OCI-LY3 (cell line): ENCODE measurements at regions not wholly inside any gene's neighbourhood (a gene's known extent, or its start where the extent isn't known, plus 50 kb on each side); places are given as distances from the start of the nearest gene placed in this dataset.

Experiments
- EZH2phosphoT487 ChIP-seq: fragments of 200-600 bp; shearing (Covaris generic); IDR thresholded peaks from 2 replicates; pipeline ENCODE4 v1.6.1; 2018; ENCODE audit warnings: antibody characterized with exemption, mixed run types, low read depth
- TF ChIP-seq, protein P1 (sequence below): fragments of 200-600, 300-600 bp; sonication (generic); IDR thresholded peaks from 2 replicates; pipeline ENCODE4 v1.5.1; 2014; ENCODE audit warnings: antibody characterized with exemption, low read length, low read depth

DNA sequence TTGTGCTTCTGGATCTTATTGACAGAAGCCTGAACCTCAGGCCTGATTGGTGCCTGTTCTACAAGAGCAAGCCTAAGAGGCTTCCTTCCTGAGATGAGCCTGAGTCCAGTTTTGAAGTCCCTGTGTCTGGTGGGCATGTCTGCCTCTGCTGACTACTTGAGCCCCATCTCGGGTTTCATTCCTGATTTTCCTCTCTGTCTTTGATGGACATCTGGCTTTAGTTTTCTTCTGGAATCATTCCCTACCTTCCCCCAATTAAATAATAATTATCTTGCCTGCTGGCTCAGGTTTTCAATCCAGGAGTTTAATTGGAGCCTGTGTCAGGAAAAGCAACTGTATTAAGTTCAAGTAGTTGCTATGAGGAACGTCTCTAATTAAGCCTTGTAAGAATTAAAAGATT lies 135.5 kb upstream of the MC4R start:
- TF ChIP-seq, protein P1, sequence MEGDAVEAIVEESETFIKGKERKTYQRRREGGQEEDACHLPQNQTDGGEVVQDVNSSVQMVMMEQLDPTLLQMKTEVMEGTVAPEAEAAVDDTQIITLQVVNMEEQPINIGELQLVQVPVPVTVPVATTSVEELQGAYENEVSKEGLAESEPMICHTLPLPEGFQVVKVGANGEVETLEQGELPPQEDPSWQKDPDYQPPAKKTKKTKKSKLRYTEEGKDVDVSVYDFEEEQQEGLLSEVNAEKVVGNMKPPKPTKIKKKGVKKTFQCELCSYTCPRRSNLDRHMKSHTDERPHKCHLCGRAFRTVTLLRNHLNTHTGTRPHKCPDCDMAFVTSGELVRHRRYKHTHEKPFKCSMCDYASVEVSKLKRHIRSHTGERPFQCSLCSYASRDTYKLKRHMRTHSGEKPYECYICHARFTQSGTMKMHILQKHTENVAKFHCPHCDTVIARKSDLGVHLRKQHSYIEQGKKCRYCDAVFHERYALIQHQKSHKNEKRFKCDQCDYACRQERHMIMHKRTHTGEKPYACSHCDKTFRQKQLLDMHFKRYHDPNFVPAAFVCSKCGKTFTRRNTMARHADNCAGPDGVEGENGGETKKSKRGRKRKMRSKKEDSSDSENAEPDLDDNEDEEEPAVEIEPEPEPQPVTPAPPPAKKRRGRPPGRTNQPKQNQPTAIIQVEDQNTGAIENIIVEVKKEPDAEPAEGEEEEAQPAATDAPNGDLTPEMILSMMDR = no peak
- TF ChIP-seq EZH2phosphoT487 = no peak
